Body of pancreas (tissue), 4 donors: ENCODE measurements at regions not wholly inside any gene's neighbourhood (a gene's known extent, or its start where the extent isn't known, plus 50 kb on each side); places are given as distances from the start of the nearest gene placed in this dataset.
"Not testable (repeated sequence)": the region's sequence is repeated elsewhere in the genome, so short reads cannot be mapped to it uniquely, and the experiment has no call there.

Experiments
- ATAC-seq: fragments of 150-250 bp; one replicate; pipeline ENCODE4 v1.9.1; 2016
- DNase-seq, 4 donors: peaks; one replicate each; pipeline ENCODE4 v3.0.0-alpha.2; 2019
- H3K27ac ChIP-seq, 4 donors: fragments of 200-600 bp; sonication (generic); 1 replicate in 3 of 4; 2 replicates in 1 of 4; pipeline versions ENCODE4 v1.5.1 to v1.6.1; 2016 to 2019; ENCODE audit warnings: mild to moderate bottlenecking in 1 of 4, mixed read lengths in 1 of 4, moderate library complexity in 1 of 4
- H3K27me3 ChIP-seq, 2 donors: fragments of 200-600 bp; sonication (generic); one replicate each; pipeline ENCODE4 v1.6.0; 2016; ENCODE audit warnings: mild to moderate bottlenecking in 1 of 2
- H3K36me3 ChIP-seq, 2 donors: fragments of 200-600 bp; sonication (generic); replicated peaks in 1 of 2; 2 replicates each; pipeline ENCODE4 v1.5.1; 2016; ENCODE audit warnings: low read depth in 2 of 2; ENCODE audit not compliant: insufficient read depth in 1 of 2
- H3K4me1 ChIP-seq: fragments of 200-600 bp; sonication (generic); one replicate; pipeline ENCODE4 v1.6.0; 2016
- H3K4me3 ChIP-seq, 2 donors: fragments of 200-600 bp; sonication (generic); 1 replicate in 1 of 2; 2 replicates in 1 of 2; pipeline ENCODE4 v1.5.1; 2016 to 2019
- H3K9me3 ChIP-seq, 3 donors: fragments of 200-600 bp; sonication (generic); 1 replicate in 2 of 3; 2 replicates in 1 of 3; pipeline ENCODE4 v1.5.1; 2016
- CTCF ChIP-seq, 7 experiments: fragments of 450-650 bp in 4 of 7; fragments of 200-600 bp in 3 of 7; sonication (generic) in 3 of 7; IDR thresholded peaks; one replicate each; pipeline ENCODE4 v1.5.1; 2016 to 2019; ENCODE audit warnings: antibody characterized with exemption in 7 of 7
- POLR2A ChIP-seq, 3 donors: fragments of 450-650 bp; IDR thresholded peaks; one replicate each; pipeline ENCODE4 v1.6.1; 2016; ENCODE audit warnings: antibody characterized with exemption in 3 of 3, mild to moderate bottlenecking in 2 of 3
- WGBS, 2 donors: methylation state at CpG; one replicate each; pipeline ENCODE4 v1.1.5; 2017; 5-methylcytosine and 5-hydroxymethylcytosine counted together
- intact Hi-C: fragments of 100-400 bp; cut with DNase I; formaldehyde crosslinking; loops from one replicate; pipeline ENCODE4 v1.15.1; 2023

DNA sequence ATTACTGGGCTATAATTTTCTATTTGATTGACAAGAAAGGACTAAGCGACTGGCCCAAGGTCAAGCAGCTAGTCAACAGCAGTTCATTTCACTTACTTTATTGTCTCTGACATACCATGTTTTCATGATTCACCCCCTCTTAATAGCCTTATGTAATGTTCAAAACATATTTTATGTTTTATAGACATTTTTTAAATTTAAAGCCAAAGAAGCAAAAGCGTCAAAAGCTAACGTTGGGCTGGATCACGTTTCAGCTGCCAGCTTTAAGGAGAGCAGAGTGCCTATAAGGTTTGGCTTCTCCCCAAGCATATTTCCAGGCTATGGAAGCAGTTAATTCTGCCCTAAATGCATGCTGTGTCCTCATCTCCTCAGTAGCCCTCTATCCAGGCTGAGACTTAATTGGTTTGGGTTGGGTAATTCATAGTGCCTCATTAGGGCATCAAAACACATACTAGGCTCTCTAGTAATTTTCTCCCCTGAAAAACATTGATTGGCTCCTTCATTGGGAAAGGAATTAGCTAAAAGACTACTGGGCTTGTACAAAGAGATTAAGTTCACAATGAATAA, 94.8 kb upstream of the CREB1 start:
- no peak overlapping the region for H3K27ac ChIP-seq
- no peak overlapping the region for H3K4me3 ChIP-seq
- ATAC-seq = no peak
- intact Hi-C loops = no loop called here
- no peaks in the 10 kb centered on the region for H3K36me3 ChIP-seq
- H3K9me3 ChIP-seq = no peaks in the 10 kb centered on the region
- no peak for TF ChIP-seq POLR2A (IDR thresholded peaks at IDR 0.05)
- TF ChIP-seq CTCF (IDR thresholded peaks at IDR 0.05) = no peak
- DNase-seq = no peak
- no peaks in the 10 kb centered on the region for H3K4me1 ChIP-seq
- 78% methylated on average over 4 of the region's 4 CpGs for WGBS, 2 donors
- no peaks in the 10 kb centered on the region for H3K27me3 ChIP-seq

DNA sequence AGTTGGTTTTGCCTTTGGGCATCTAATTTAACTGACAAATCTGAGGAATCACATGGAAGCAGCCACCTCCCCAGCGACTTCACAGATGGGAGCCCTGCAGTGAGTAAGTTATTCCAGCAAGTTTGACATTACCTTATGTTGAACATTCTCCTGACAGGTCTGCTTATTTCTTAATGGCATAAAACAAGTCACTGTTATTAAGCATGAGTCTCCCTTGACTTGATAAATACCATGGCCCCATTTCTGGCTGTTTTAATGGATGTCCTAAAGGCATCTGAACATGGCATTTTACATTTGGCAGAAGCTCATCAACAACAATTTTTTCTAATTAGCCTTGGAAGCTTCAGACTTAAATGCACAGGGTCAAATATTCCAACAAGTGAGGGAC, 92.6 kb upstream of the CREB1 start:
- Histone ChIP-seq H3K4me1 (no peaks in the 10 kb centered on the region), H3K27me3 (no peaks in the 10 kb centered on the region), H3K4me3 (no peak overlapping the region), H3K27ac (no peak overlapping the region), H3K9me3 (no peaks in the 10 kb centered on the region), H3K36me3 (no peaks in the 10 kb centered on the region)
- ATAC-seq = no peak
- no peak for TF ChIP-seq CTCF (IDR thresholded peaks at IDR 0.05)
- DNase-seq = no peak
- 68 to 75% methylated on average over 1 of the region's 1 CpG for WGBS, 2 donors
- intact Hi-C loops = no loop called here

- no peaks in the 10 kb centered on the region for H3K27me3 ChIP-seq
- H3K4me3 ChIP-seq = no peak overlapping the region
- ATAC-seq = no peak
- no peaks in the 10 kb centered on the region for H3K9me3 ChIP-seq
- intact Hi-C loops = no loop called here
- H3K36me3 ChIP-seq = no peaks in the 10 kb centered on the region
- WGBS, 2 donors = 74 to 81% methylated on average over 13 of the region's 13 CpGs
- no peaks in the 10 kb centered on the region for H3K4me1 ChIP-seq
- peak in 1 of 4 donors; percentile 19 for DNase-seq
- no peak overlapping the region for H3K27ac ChIP-seq
- TF ChIP-seq CTCF (IDR thresholded peaks at IDR 0.05) = no peak
- no peak for TF ChIP-seq POLR2A (IDR thresholded peaks at IDR 0.05)
Measured at GRCh38 chr2:207437524-207438143, 92.1 kb upstream of the CREB1 start.

DNA sequence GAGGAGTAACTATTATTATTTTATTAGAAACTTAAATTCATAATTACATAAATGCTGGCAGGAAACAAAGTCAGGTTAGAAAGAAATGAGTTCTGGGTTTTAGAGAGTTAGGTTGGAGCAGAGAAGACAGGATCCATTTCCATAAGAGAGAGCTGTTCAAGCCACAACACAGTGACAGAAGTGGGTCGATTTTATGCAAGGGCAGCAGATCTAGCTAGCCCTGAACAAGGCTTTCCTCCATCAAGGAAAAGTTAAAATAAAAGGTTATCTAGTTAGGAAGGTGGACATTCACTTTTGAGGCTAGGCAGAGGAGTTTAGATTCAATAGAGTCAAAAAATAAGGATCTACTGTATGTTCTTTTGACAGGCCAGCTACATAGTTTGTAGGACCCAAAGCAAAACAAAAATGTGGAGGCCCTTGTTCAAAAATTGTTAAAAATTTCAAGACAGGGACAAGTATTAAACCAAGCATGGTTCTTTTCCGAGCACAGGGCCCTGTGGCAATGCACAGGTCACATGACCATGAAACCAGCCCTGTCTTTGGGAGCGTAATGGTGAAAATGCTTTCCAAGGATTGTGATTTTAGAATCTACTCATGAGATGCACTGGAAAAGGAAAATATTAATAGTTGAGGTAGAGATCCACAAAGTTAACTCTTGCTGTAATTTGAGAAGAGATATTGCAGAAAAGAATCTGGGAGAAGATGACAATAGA, 91.2 kb upstream of the CREB1 start:
- Histone ChIP-seq H3K4me3 (no peak overlapping the region), H3K4me1 (no peaks in the 10 kb centered on the region), H3K9me3 (no peaks in the 10 kb centered on the region), H3K27ac (no peak overlapping the region), H3K36me3 (no peaks in the 10 kb centered on the region), H3K27me3 (no peaks in the 10 kb centered on the region)
- DNase-seq (no peak), ATAC-seq (no peak)
- intact Hi-C loops = no loop called here
- WGBS, 2 donors = 80 to 84% methylated on average over 3 of the region's 3 CpGs
- no peak for TF ChIP-seq POLR2A (IDR thresholded peaks at IDR 0.05)
- no peak for TF ChIP-seq CTCF (IDR thresholded peaks at IDR 0.05)

GRCh38 chr2:207439881-207440280, 89.9 kb upstream of the CREB1 start:
- intact Hi-C loops = not testable (repeated sequence)

More at GRCh38 chr2:207439881-207440280, 89.9 kb upstream of the CREB1 start:
- ATAC-seq, H3K27ac ChIP-seq, DNase-seq, H3K9me3 ChIP-seq, H3K36me3 ChIP-seq, H3K4me3 ChIP-seq, H3K4me1 ChIP-seq, H3K27me3 ChIP-seq: not testable (repeated sequence)
